ENCODE measurements at regions not wholly inside any gene's neighbourhood (a gene's known extent, or its start where the extent isn't known, plus 50 kb on each side); places are given as distances from the start of the nearest gene placed in this dataset.
"Not testable (repeated sequence)": the region's sequence is repeated elsewhere in the genome, so short reads cannot be mapped to it uniquely, and the experiment has no call there.

- TF ChIP-seq CTCF (IDR thresholded peaks at IDR 0.05; ENCODE audit: control extremely low read depth, extremely low read depth, low read depth, missing control alignments) = no peak
- ChIA-PET POLR2A (no interaction called here), CTCF (interaction anchor here (1.3 to 1.6 kb wide), 2 partner anchors 9 to 11 kb away, joined by 3 to 5 read pairs; no protein-coding TSS in a partner anchor)
- no peak for DNase-seq (ENCODE audit: extremely low spot score)
Observed at GRCh38 chrX:124426288-124427169, 80.2 kb downstream of the SH2D1A start.

GRCh38 chrX:124433186-124433585, 86.8 kb downstream of the SH2D1A start:
- CTCF ChIA-PET = interaction anchor here (1.4 kb wide), 1 partner anchor 45 kb away, joined by 3 read pairs; no protein-coding TSS in a partner anchor
- TF ChIP-seq CTCF (IDR thresholded peaks at IDR 0.05; ENCODE audit: control extremely low read depth, extremely low read depth, low read depth, missing control alignments) = no peak
- POLR2A ChIA-PET = no interaction called here
- no peak for DNase-seq (ENCODE audit: extremely low spot score)

GRCh38 chrX:124435616-124436015, 89.3 kb downstream of the SH2D1A start:
- CTCF ChIA-PET = interaction anchor here (1.7 kb wide), 1 partner anchor 8 kb away, joined by 5 read pairs; no protein-coding TSS in a partner anchor
- DNase-seq (ENCODE audit: extremely low spot score) = no peak

GRCh38 chrX:124440695-124441094, 94.3 kb downstream of the SH2D1A start:
- CTCF ChIA-PET = no interaction called here
- DNase-seq (ENCODE audit: extremely low spot score) = no peak
- POLR2A ChIA-PET = no interaction called here
- TF ChIP-seq CTCF (IDR thresholded peaks at IDR 0.05; ENCODE audit: control extremely low read depth, extremely low read depth, low read depth, missing control alignments) = no peak

More at GRCh38 chrX:124435616-124436015, 89.3 kb downstream of the SH2D1A start:
- TF ChIP-seq CTCF (IDR thresholded peaks at IDR 0.05; ENCODE audit: control extremely low read depth, extremely low read depth, low read depth, missing control alignments) = no peak
- POLR2A ChIA-PET = no interaction called here

GRCh38 chrX:124441971-124442590, 95.7 kb downstream of the SH2D1A start:
- ChIA-PET CTCF (no interaction called here), POLR2A (no interaction called here)
- DNase-seq (ENCODE audit: extremely low spot score) = no peak
- TF ChIP-seq CTCF (IDR thresholded peaks at IDR 0.05; ENCODE audit: control extremely low read depth, extremely low read depth, low read depth, missing control alignments) = no peak

GRCh38 chrX:124455966-124456365, 109.6 kb downstream of the SH2D1A start:
- no peak for DNase-seq (ENCODE audit: extremely low spot score)
- POLR2A ChIA-PET = no interaction called here
- CTCF ChIA-PET = no interaction called here
- no peak for TF ChIP-seq CTCF (IDR thresholded peaks at IDR 0.05; ENCODE audit: control extremely low read depth, extremely low read depth, low read depth, missing control alignments)

- DNase-seq (ENCODE audit: extremely low spot score); POLR2A ChIA-PET; CTCF ChIA-PET: not testable (repeated sequence)
Observed at GRCh38 chrX:124459851-124460250, 113.5 kb downstream of the SH2D1A start.

Data from GM10248 (cell line).